GM18867 (cell line): ENCODE measurements at regions not wholly inside any gene's neighbourhood (a gene's known extent, or its start where the extent isn't known, plus 50 kb on each side); places are given as distances from the start of the nearest gene placed in this dataset.

Source experiments
- ATAC-seq: cut with Tn5 transposase; IDR thresholded peaks from one replicate; pipeline ENCODE4 v1.9.1; 2021; ENCODE audit warnings: mild to moderate bottlenecking, moderate library complexity; ENCODE audit not compliant: unreplicated experiment

DNA sequence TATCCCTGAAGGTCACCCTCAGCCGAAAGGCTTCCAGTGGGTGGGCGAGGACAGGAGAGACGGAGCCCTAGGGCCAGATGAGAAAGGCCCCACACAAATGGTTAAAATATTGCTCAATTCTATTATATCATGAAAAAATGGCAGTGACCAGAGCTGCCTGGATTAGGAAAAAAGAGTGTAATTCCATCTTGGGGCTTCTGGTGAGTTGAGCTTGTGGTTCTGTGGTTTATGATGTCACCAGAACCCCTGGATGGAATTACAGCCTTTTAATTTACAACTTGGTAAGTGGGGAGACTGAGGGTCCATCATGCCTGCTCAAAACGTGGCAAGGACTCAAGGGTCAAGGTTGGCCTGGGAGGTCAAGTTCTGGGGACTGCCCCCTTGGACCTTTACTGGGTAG is 55.5 kb upstream of the STC2 start:
- ATAC-seq, result no peak

DNA sequence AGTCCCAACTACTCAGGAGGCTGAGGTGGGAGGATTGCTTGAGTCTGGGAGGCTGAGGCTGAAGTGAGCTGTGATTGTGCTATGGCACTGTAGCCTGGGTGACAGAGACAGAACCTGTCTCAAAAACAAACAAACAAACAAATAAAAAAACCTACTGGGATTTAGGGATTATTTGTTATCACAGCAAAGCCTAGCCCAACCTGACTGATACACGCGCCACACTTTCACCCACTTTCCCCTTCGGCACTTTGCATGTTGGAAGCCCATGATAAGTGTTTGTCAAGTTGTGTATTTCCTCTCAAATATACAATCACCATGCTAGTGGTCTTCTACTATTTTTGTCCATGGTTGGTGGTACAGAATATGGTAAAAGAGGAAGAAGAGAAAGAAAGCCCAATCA is 50.5 kb upstream of the STC2 start:
- no peak for ATAC-seq
